ENCODE measurements at regions not wholly inside any gene's neighbourhood (a gene's known extent, or its start where the extent isn't known, plus 50 kb on each side); places are given as distances from the start of the nearest gene placed in this dataset.

DNA sequence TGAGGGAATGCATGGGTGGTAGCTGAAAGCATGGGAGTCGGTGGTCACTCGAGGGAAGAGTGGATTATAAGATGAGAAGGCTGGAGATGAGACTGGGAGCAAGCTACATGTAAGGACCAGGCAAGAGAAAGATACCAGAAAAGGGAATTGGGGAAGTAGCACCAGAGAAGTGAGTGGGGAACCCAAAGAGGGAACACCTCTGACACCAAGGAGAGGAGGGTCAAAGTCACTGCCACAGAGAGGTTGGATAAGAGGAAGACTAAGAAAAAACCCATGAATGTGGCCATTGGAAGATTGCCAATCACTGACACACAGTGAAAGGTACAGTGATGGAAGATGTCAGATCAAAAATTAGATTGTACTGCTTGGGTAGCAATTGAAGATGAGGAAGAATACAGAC is 473.9 kb downstream of the BCL11A start:
- peaks cover 0 to 9% (median 0%) of the 10 kb centered on the region in 3 donors for H3K27me3 ChIP-seq (ENCODE audit: control insufficient read depth in 3 of 3, insufficient read depth in 3 of 3, low read length in 3 of 3)
- H3K36me3 ChIP-seq (ENCODE audit: control insufficient read depth in 3 of 3, insufficient read depth in 3 of 3, low read length in 3 of 3): no peaks in the 10 kb centered on the region
- H3K9ac ChIP-seq (ENCODE audit: low read depth in 1 of 3, low read length in 3 of 3): no peak overlapping the region
- no peak overlapping the region for H3K4me3 ChIP-seq (ENCODE audit: low read length in 3 of 3)
- no peak overlapping the region for H3K27ac ChIP-seq (ENCODE audit: low read depth, low read length)
- peaks cover 0 to 2% (median 0%) of the 10 kb centered on the region in 3 donors for H3K9me3 ChIP-seq (ENCODE audit: control insufficient read depth in 3 of 3, low read length in 3 of 3)
- no peaks in the 10 kb centered on the region for H3K4me1 ChIP-seq (ENCODE audit: control insufficient read depth in 3 of 3, insufficient read depth in 3 of 3, low read length in 3 of 3)

DNA sequence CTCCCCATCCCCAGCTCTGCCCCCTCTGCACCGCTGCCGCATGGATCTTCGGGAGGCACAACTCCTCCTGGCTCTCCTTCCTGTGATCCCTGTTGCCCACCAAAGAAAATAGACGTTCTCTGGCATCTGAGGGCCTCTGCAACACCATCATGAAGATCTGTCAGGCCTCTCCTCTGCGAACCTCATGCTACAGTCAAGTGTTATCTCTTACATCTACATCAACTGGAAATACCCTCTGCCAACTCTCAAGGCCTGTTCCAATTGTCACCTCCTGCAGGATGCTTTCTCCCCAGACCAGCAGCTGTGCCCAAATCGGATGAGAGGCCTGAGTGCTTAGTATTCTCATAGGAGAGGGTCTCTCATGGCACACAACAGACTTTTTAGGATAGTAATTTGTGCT is 478.4 kb downstream of the BCL11A start:
- Histone ChIP-seq H3K9me3 (ENCODE audit: control insufficient read depth in 3 of 3, low read length in 3 of 3) (no peaks in the 10 kb centered on the region), H3K4me3 (ENCODE audit: low read length in 3 of 3) (no peak overlapping the region), H3K27ac (ENCODE audit: low read depth, low read length) (no peak overlapping the region), H3K9ac (ENCODE audit: low read depth in 1 of 3, low read length in 3 of 3) (no peak overlapping the region), H3K4me1 (ENCODE audit: control insufficient read depth in 3 of 3, insufficient read depth in 3 of 3, low read length in 3 of 3) (no peaks in the 10 kb centered on the region), H3K36me3 (ENCODE audit: control insufficient read depth in 3 of 3, insufficient read depth in 3 of 3, low read length in 3 of 3) (no peaks in the 10 kb centered on the region), H3K27me3 (ENCODE audit: control insufficient read depth in 3 of 3, insufficient read depth in 3 of 3, low read length in 3 of 3) (peaks cover 7 to 36% (median 8%) of the 10 kb centered on the region in 3 donors)

DNA sequence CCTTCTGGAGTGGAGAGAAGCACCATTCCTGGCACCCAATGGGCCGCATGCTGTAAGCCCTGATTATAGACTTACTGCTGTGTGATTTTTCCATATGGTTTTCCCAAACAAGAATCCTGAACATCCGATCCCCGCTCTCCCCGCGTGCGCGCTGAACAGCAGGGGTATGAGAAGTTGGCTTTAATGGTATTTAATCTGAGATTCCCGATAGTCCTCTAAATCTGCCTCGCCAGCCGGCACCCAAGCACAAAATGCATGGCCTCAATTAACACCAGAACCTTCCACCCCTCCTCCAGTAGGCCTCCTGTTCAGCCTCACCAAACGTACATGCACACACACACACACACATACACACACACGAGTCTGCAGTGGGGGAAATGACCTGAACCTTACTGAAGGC is 480.3 kb downstream of the BCL11A start:
- Histone ChIP-seq H3K27me3 (ENCODE audit: control insufficient read depth in 3 of 3, insufficient read depth in 3 of 3, low read length in 3 of 3) (peaks cover 15 to 48% (median 17%) of the 10 kb centered on the region in 3 donors), H3K27ac (ENCODE audit: low read depth, low read length) (no peak overlapping the region), H3K9ac (ENCODE audit: low read depth in 1 of 3, low read length in 3 of 3) (no peak overlapping the region), H3K4me1 (ENCODE audit: control insufficient read depth in 3 of 3, insufficient read depth in 3 of 3, low read length in 3 of 3) (no peaks in the 10 kb centered on the region), H3K9me3 (ENCODE audit: control insufficient read depth in 3 of 3, low read length in 3 of 3) (no peaks in the 10 kb centered on the region), H3K36me3 (ENCODE audit: control insufficient read depth in 3 of 3, insufficient read depth in 3 of 3, low read length in 3 of 3) (no peaks in the 10 kb centered on the region), H3K4me3 (ENCODE audit: low read length in 3 of 3) (no peak overlapping the region)

DNA sequence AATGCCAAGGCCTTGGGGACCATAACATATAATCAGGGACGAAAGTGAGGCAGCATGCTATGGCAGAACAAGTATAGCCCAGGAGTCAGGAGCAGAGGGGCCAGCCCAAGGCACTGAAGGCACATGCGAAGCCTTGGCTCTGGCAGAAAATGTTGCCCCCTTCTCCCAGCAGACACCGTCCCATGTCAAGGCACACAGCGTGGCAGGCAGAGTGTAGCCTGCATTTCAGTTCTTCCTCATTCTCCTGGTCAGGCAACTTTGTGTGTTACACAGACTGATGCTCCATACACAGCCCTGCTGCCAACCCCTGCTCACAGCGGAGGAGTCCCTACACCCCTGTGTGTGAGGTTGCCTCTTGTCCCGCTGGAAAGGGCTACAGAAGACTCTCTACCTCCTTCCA is 480.8 kb downstream of the BCL11A start:
- H3K9me3 ChIP-seq (ENCODE audit: control insufficient read depth in 3 of 3, low read length in 3 of 3): no peaks in the 10 kb centered on the region
- no peaks in the 10 kb centered on the region for H3K4me1 ChIP-seq (ENCODE audit: control insufficient read depth in 3 of 3, insufficient read depth in 3 of 3, low read length in 3 of 3)
- no peaks in the 10 kb centered on the region for H3K36me3 ChIP-seq (ENCODE audit: control insufficient read depth in 3 of 3, insufficient read depth in 3 of 3, low read length in 3 of 3)
- no peak overlapping the region for H3K4me3 ChIP-seq (ENCODE audit: low read length in 3 of 3)
- H3K27me3 ChIP-seq (ENCODE audit: control insufficient read depth in 3 of 3, insufficient read depth in 3 of 3, low read length in 3 of 3): peaks cover 15 to 50% (median 17%) of the 10 kb centered on the region in 3 donors
- H3K9ac ChIP-seq (ENCODE audit: low read depth in 1 of 3, low read length in 3 of 3): no peak overlapping the region
- no peak overlapping the region for H3K27ac ChIP-seq (ENCODE audit: low read depth, low read length)

DNA sequence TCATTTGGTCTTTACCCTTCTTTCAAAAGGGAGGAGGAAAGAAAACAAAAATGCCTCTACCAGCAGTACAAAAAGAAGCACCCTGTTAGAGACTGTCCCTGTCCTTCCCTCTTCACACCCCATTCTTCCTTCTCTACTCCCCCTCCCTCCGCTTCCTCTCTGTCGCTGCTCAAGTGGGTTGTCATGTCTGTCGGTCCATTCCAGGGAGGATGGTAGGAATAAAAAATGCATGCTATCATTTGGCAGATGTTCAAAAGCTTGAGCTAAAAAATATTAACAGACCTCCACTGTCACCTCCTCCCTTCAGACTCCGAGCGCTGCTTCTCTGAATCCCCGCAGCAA is 482.0 kb downstream of the BCL11A start:
- Histone ChIP-seq H3K36me3 (ENCODE audit: control insufficient read depth in 3 of 3, insufficient read depth in 3 of 3, low read length in 3 of 3) (no peaks in the 10 kb centered on the region), H3K9me3 (ENCODE audit: control insufficient read depth in 3 of 3, low read length in 3 of 3) (no peaks in the 10 kb centered on the region), H3K4me1 (ENCODE audit: control insufficient read depth in 3 of 3, insufficient read depth in 3 of 3, low read length in 3 of 3) (no peaks in the 10 kb centered on the region), H3K27ac (ENCODE audit: low read depth, low read length) (no peak overlapping the region), H3K27me3 (ENCODE audit: control insufficient read depth in 3 of 3, insufficient read depth in 3 of 3, low read length in 3 of 3) (peaks cover 17 to 47% (median 18%) of the 10 kb centered on the region in 3 donors), H3K9ac (ENCODE audit: low read depth in 1 of 3, low read length in 3 of 3) (no peak overlapping the region), H3K4me3 (ENCODE audit: low read length in 3 of 3) (no peak overlapping the region)

DNA sequence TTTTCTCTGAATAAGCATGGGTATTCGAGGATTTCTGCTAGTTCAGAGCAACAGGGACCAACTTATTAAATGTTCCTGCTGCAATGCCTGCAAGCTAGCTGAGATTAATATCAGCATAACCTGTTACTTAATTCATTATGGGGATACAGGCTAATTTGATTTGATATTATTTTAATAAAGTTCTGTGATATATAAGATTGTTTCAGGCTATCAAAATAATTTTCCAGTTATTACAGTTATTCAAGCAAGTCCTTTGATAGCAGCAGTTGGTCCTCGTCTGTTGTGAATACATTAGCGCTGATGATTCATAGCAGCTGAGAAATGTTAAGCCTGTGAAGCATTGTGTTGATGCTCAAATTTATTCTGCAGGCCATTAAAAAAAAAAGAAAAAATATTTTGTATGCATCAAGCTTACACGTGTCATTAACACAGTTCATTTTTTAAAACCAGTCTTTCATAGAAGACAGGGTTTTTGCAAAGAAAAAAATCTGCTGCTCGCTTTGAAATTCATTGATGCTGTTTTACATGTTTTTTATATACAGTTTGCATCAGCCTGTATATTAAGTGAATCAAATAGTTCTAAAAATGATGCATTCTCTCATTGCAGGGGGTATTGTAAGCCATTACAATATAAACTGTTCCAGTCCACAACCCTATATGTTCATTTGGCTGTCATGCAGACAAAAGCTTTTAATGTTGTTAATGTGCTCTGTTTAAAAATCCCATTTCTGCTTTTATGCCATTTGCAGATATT is 482.5 kb downstream of the BCL11A start:
- no peak overlapping the region for H3K9ac ChIP-seq (ENCODE audit: low read depth in 1 of 3, low read length in 3 of 3)
- H3K9me3 ChIP-seq (ENCODE audit: control insufficient read depth in 3 of 3, low read length in 3 of 3): no peaks in the 10 kb centered on the region
- no peak overlapping the region for H3K27ac ChIP-seq (ENCODE audit: low read depth, low read length)
- H3K4me1 ChIP-seq (ENCODE audit: control insufficient read depth in 3 of 3, insufficient read depth in 3 of 3, low read length in 3 of 3): no peaks in the 10 kb centered on the region
- H3K27me3 ChIP-seq (ENCODE audit: control insufficient read depth in 3 of 3, insufficient read depth in 3 of 3, low read length in 3 of 3): peaks cover 17 to 47% (median 18%) of the 10 kb centered on the region in 3 donors
- H3K36me3 ChIP-seq (ENCODE audit: control insufficient read depth in 3 of 3, insufficient read depth in 3 of 3, low read length in 3 of 3): no peaks in the 10 kb centered on the region
- no peak overlapping the region for H3K4me3 ChIP-seq (ENCODE audit: low read length in 3 of 3)

DNA sequence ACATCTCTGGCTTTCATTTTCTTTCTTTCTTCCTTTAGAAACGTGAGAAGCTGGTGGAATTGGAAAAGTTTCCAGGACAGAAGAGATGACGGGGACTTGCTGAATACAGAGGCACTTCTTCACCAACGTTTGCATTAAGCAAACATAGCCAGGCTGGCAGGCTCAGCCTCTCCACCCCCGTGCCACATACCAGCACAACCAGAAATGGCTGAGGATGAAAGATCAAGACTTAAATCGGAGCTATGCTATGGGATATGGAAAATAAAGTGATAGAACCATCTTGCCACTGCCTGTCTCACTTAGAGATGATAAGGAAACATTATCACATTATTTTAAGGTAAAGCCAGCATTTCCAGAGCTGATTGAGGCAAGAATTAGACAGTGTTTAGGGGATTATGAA is 483.3 kb downstream of the BCL11A start:
- Histone ChIP-seq H3K9me3 (ENCODE audit: control insufficient read depth in 3 of 3, low read length in 3 of 3) (no peaks in the 10 kb centered on the region), H3K36me3 (ENCODE audit: control insufficient read depth in 3 of 3, insufficient read depth in 3 of 3, low read length in 3 of 3) (no peaks in the 10 kb centered on the region), H3K4me1 (ENCODE audit: control insufficient read depth in 3 of 3, insufficient read depth in 3 of 3, low read length in 3 of 3) (no peaks in the 10 kb centered on the region)

DNA sequence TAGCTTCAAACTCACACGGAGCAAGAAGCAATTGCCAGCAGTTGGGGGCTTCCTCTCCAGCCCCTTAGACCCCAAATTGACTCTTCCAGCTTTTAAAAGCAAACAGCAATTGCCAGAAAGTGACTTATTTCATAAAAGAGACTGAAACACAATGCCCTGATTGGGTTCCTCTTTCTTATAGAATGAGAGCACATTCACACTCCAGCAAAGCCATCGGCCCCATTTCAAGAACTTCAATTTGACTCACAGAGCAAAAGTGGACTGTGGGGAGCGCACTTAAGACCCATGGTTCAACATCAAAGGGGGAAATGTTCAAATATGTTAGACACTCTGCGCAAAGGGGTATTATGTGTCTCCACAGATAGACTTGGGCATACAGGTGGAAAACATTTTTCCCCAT is 484.7 kb downstream of the BCL11A start:
- H3K36me3 ChIP-seq (ENCODE audit: control insufficient read depth in 3 of 3, insufficient read depth in 3 of 3, low read length in 3 of 3): no peaks in the 10 kb centered on the region
- no peak overlapping the region for H3K9ac ChIP-seq (ENCODE audit: low read depth in 1 of 3, low read length in 3 of 3)
- H3K4me3 ChIP-seq (ENCODE audit: low read length in 3 of 3): no peak overlapping the region
- no peak overlapping the region for H3K27ac ChIP-seq (ENCODE audit: low read depth, low read length)
- peaks cover 14 to 41% (median 18%) of the 10 kb centered on the region in 3 donors for H3K27me3 ChIP-seq (ENCODE audit: control insufficient read depth in 3 of 3, insufficient read depth in 3 of 3, low read length in 3 of 3)
- no peaks in the 10 kb centered on the region for H3K9me3 ChIP-seq (ENCODE audit: control insufficient read depth in 3 of 3, low read length in 3 of 3)
- no peaks in the 10 kb centered on the region for H3K4me1 ChIP-seq (ENCODE audit: control insufficient read depth in 3 of 3, insufficient read depth in 3 of 3, low read length in 3 of 3)

More for the DNA sequence above, 483.3 kb downstream of the BCL11A start:
- no peak overlapping the region for H3K9ac ChIP-seq (ENCODE audit: low read depth in 1 of 3, low read length in 3 of 3)
- no peak overlapping the region for H3K27ac ChIP-seq (ENCODE audit: low read depth, low read length)
- peaks cover 17 to 47% (median 18%) of the 10 kb centered on the region in 3 donors for H3K27me3 ChIP-seq (ENCODE audit: control insufficient read depth in 3 of 3, insufficient read depth in 3 of 3, low read length in 3 of 3)
- no peak overlapping the region for H3K4me3 ChIP-seq (ENCODE audit: low read length in 3 of 3)

DNA sequence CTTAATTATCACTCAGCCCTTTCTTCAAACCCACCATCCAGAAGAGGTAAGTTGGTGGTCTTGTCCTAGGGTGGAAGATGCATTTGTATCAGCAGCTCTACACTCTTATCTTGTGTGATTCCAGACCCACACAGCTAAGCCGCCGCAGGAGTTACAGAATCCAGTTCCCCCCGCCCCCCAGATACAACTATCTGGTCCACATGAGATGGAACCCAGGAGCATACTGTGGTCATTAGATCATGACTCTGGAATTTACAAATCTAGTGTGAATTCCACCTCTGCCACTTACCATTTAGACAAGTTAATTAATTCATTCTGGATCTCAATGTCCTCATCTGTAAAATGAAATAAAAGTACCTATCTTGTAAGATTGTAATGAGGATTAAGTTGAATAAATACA is 486.4 kb downstream of the BCL11A start:
- no peaks in the 10 kb centered on the region for H3K9me3 ChIP-seq (ENCODE audit: control insufficient read depth in 3 of 3, low read length in 3 of 3)
- no peaks in the 10 kb centered on the region for H3K36me3 ChIP-seq (ENCODE audit: control insufficient read depth in 3 of 3, insufficient read depth in 3 of 3, low read length in 3 of 3)
- H3K4me1 ChIP-seq (ENCODE audit: control insufficient read depth in 3 of 3, insufficient read depth in 3 of 3, low read length in 3 of 3): no peaks in the 10 kb centered on the region
- no peak overlapping the region for H3K9ac ChIP-seq (ENCODE audit: low read depth in 1 of 3, low read length in 3 of 3)
- H3K4me3 ChIP-seq (ENCODE audit: low read length in 3 of 3): no peak overlapping the region
- no peak overlapping the region for H3K27ac ChIP-seq (ENCODE audit: low read depth, low read length)
- peaks cover 15 to 26% (median 16%) of the 10 kb centered on the region in 3 donors for H3K27me3 ChIP-seq (ENCODE audit: control insufficient read depth in 3 of 3, insufficient read depth in 3 of 3, low read length in 3 of 3)

DNA sequence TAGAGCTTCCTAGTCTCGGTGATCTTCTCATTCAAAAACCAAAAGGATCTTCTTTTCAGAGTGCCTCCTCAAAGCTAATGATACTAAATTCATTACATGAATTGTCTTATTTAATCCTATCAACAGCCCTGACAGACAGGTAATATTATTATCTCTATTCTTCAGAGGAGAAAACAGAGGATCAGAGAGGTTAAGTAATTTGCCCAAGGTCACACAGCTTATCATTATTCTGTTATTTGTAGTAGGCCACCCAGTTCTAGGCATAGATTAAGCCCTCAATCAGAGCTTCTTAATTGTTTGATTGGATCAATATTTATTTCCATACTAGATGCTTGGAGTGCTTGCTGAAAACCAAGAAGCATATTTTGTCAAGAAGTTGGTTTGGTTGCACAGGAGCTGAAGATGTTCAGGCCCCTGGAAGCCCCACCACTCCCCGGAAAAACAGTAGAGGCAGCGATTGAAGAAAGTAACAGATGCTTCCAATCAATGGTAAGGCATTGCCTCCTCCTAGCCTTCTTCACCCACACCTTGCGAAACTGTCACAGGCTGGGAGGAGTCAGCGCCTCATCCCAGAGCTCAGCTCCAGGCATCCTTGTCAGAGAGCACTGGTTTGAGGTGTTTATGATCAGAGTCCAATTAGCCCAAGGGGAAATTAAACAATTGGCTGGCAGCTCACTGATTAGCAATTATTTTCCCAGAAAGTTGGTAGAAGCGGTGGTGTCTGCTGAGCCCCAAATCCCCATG is 487.2 kb downstream of the BCL11A start:
- Histone ChIP-seq H3K4me3 (ENCODE audit: low read length in 3 of 3) (no peak overlapping the region), H3K27ac (ENCODE audit: low read depth, low read length) (no peak overlapping the region), H3K36me3 (ENCODE audit: control insufficient read depth in 3 of 3, insufficient read depth in 3 of 3, low read length in 3 of 3) (no peaks in the 10 kb centered on the region), H3K9ac (ENCODE audit: low read depth in 1 of 3, low read length in 3 of 3) (no peak overlapping the region), H3K9me3 (ENCODE audit: control insufficient read depth in 3 of 3, low read length in 3 of 3) (no peaks in the 10 kb centered on the region), H3K4me1 (ENCODE audit: control insufficient read depth in 3 of 3, insufficient read depth in 3 of 3, low read length in 3 of 3) (no peaks in the 10 kb centered on the region), H3K27me3 (ENCODE audit: control insufficient read depth in 3 of 3, insufficient read depth in 3 of 3, low read length in 3 of 3) (peaks cover 10 to 22% (median 14%) of the 10 kb centered on the region in 3 donors)

Measured in skeletal muscle tissue (tissue), 3 donors.